Mesenchymal stem cell (in vitro differentiated cells and primary cell): ENCODE measurements at regions not wholly inside any gene's neighbourhood (a gene's known extent, or its start where the extent isn't known, plus 50 kb on each side); places are given as distances from the start of the nearest gene placed in this dataset.
A peak's percentile ranks its signal among the peaks of the same experiment; 100 is the strongest.

ENCODE experiments used
- DNase-seq: peaks from one replicate; pipeline ENCODE4 v3.0.0-alpha.2; 2013
- H2AFZ ChIP-seq: one replicate; pipeline ENCODE4 v1.6.1; 2013; ENCODE audit warnings: low read depth, mild to moderate bottlenecking, control low read depth, inconsistent platforms, low read length, moderate library complexity
- H2AK5ac ChIP-seq: 2 replicates; pipeline ENCODE4 v1.6.1; 2013; ENCODE audit warnings: low read length, moderate library complexity, mild to moderate bottlenecking, inconsistent platforms; ENCODE audit not compliant: severe bottlenecking
- H2BK120ac ChIP-seq: one replicate; pipeline ENCODE4 v1.6.1; 2013; ENCODE audit warnings: low read depth, mild to moderate bottlenecking, inconsistent platforms, low read length, moderate library complexity
- H2BK12ac ChIP-seq, 2 experiments: one replicate each; pipeline ENCODE4 v1.6.1; 2013; ENCODE audit warnings: inconsistent platforms in 2 of 2, low read length in 2 of 2, mild to moderate bottlenecking in 2 of 2, moderate library complexity in 2 of 2, control low read depth in 1 of 2
- H2BK15ac ChIP-seq: one replicate; pipeline ENCODE4 v1.6.1; 2013; ENCODE audit warnings: mild to moderate bottlenecking, low read depth, inconsistent platforms; ENCODE audit not compliant: poor library complexity, severe bottlenecking
- H2BK5ac ChIP-seq: 2 replicates; pipeline ENCODE4 v1.6.1; 2013; ENCODE audit warnings: low read depth, mild to moderate bottlenecking, low read length, control low read depth, inconsistent platforms; ENCODE audit not compliant: poor library complexity, severe bottlenecking
- H3K14ac ChIP-seq, 2 experiments: one replicate each; pipeline ENCODE4 v1.6.1; 2013; ENCODE audit warnings: inconsistent platforms in 2 of 2, low read length in 2 of 2, control low read depth in 1 of 2, mild to moderate bottlenecking in 1 of 2, moderate library complexity in 1 of 2
- H3K18ac ChIP-seq, 2 experiments: one replicate each; pipeline ENCODE4 v1.6.1; 2013; ENCODE audit warnings: inconsistent platforms in 2 of 2, low read length in 2 of 2, control low read depth in 1 of 2, low read depth in 1 of 2, mild to moderate bottlenecking in 1 of 2
- H3K23ac ChIP-seq, 2 experiments: one replicate each; pipeline ENCODE4 v1.6.1; 2013; ENCODE audit warnings: inconsistent platforms in 2 of 2, low read length in 2 of 2, mild to moderate bottlenecking in 2 of 2, moderate library complexity in 2 of 2, control low read depth in 1 of 2
- H3K27ac ChIP-seq: 2 replicates; pipeline ENCODE4 v1.5.1; 2013; ENCODE audit warnings: mild to moderate bottlenecking, moderate library complexity, low read length, control low read depth, inconsistent platforms; ENCODE audit not compliant: poor library complexity, severe bottlenecking
- H3K27me3 ChIP-seq, 2 experiments: 2 replicates each; pipeline versions ENCODE4 v1.6.1 to v1.7.0; 2013; ENCODE audit warnings: low read length in 2 of 2, mild to moderate bottlenecking in 2 of 2, moderate library complexity in 2 of 2, control low read depth in 1 of 2, inconsistent platforms in 1 of 2; ENCODE audit not compliant: control insufficient read depth in 1 of 2, insufficient read depth in 1 of 2
- H3K36me3 ChIP-seq, 2 experiments: 2 replicates each; pipeline versions ENCODE4 v1.6.1 to v1.7.0; 2013; ENCODE audit warnings: low read length in 2 of 2, control low read depth in 1 of 2, inconsistent platforms in 1 of 2, low read depth in 1 of 2, mild to moderate bottlenecking in 1 of 2; ENCODE audit not compliant: insufficient read depth in 2 of 2, control insufficient read depth in 1 of 2
- H3K4ac ChIP-seq, 2 experiments: one replicate each; pipeline ENCODE4 v1.6.1; 2013; ENCODE audit warnings: inconsistent platforms in 2 of 2, low read length in 2 of 2, mild to moderate bottlenecking in 2 of 2, moderate library complexity in 2 of 2, control low read depth in 1 of 2, low read depth in 1 of 2
- H3K4me1 ChIP-seq: 2 replicates; pipeline ENCODE4 v1.6.1; 2013; ENCODE audit warnings: low read depth, low read length, control low read depth; ENCODE audit not compliant: control insufficient read depth, insufficient read depth
- H3K4me2 ChIP-seq: 2 replicates; pipeline ENCODE4 v1.6.1; 2013; ENCODE audit warnings: low read length, mild to moderate bottlenecking, inconsistent platforms; ENCODE audit not compliant: poor library complexity, severe bottlenecking
- H3K4me3 ChIP-seq, 2 experiments: 2 replicates each; pipeline versions ENCODE4 v1.5.1 to v1.7.0; 2013; ENCODE audit warnings: low read length in 2 of 2, mild to moderate bottlenecking in 2 of 2, control low read depth in 1 of 2, low read depth in 1 of 2; ENCODE audit not compliant: insufficient read depth in 1 of 2
- H3K79me1 ChIP-seq: replicated peaks from 2 replicates; pipeline ENCODE4 v1.6.1; 2013; ENCODE audit warnings: mild to moderate bottlenecking, control low read depth, low read length, inconsistent platforms; ENCODE audit not compliant: poor library complexity, severe bottlenecking
- H3K9ac ChIP-seq: 2 replicates; pipeline ENCODE4 v1.7.0; 2013; ENCODE audit warnings: mild to moderate bottlenecking, low read length, moderate library complexity
- H3K9me3 ChIP-seq: 2 replicates; pipeline ENCODE4 v1.7.0; 2013; ENCODE audit warnings: mild to moderate bottlenecking, low read length; ENCODE audit not compliant: control insufficient read depth
- H4K8ac ChIP-seq: one replicate; pipeline ENCODE4 v1.6.1; 2013; ENCODE audit warnings: inconsistent platforms, mild to moderate bottlenecking, low read length, moderate library complexity
- H4K91ac ChIP-seq: one replicate; pipeline ENCODE4 v1.6.1; 2013; ENCODE audit warnings: mild to moderate bottlenecking, low read length, inconsistent platforms
- WGBS: methylation state at CpG from one replicate; pipeline ENCODE4 v1.1.7; 2013; ENCODE audit warnings: mixed read lengths; 5-methylcytosine and 5-hydroxymethylcytosine counted together

- H3K18ac ChIP-seq = no peak overlapping the region
- H3K36me3 ChIP-seq = no peaks in the 10 kb centered on the region
- no peak overlapping the region for H2BK5ac ChIP-seq
- H2AK5ac ChIP-seq = no peak overlapping the region
- no peaks in the 10 kb centered on the region for H3K9me3 ChIP-seq
- H3K9ac ChIP-seq = no peak overlapping the region
- H3K4me3 ChIP-seq = no peak overlapping the region
- WGBS = 88% methylated on average over 5 of the region's 11 CpGs
- no peaks in the 10 kb centered on the region for H3K4me1 ChIP-seq
- no peak overlapping the region for H2BK120ac ChIP-seq
- H3K4me2 ChIP-seq = no peak overlapping the region
- H4K91ac ChIP-seq = no peak overlapping the region
- H2BK15ac ChIP-seq = no peak overlapping the region
- no peak overlapping the region for H2BK12ac ChIP-seq
- no peak for DNase-seq
- H3K4ac ChIP-seq = no peak overlapping the region
- no peaks in the 10 kb centered on the region for H3K79me1 ChIP-seq
- H3K14ac ChIP-seq = no peak overlapping the region
- H2AFZ ChIP-seq = no peak overlapping the region
- no peak overlapping the region for H3K23ac ChIP-seq
- peaks cover 0 to 7% of the 10 kb centered on the region in 2 experiments for H3K27me3 ChIP-seq
- H4K8ac ChIP-seq = no peak overlapping the region
- H3K27ac ChIP-seq = no peak overlapping the region
These were observed 307.5 kb downstream of the C1D start for GRCh38 chr2:67755156-67755882.

GRCh38 chr2:67760995-67761394 is 301.8 kb downstream of the C1D start:
- no peak overlapping the region for H2AK5ac ChIP-seq
- DNase-seq = no peak
- H3K9ac ChIP-seq = no peak overlapping the region
- H2BK12ac ChIP-seq = no peak overlapping the region
- peaks cover 4% of the 10 kb centered on the region for H3K9me3 ChIP-seq
- 74% methylated on average over 3 of the region's 3 CpGs for WGBS
- H3K27me3 ChIP-seq = peaks cover 4 to 11% of the 10 kb centered on the region in 2 experiments
- H3K23ac ChIP-seq = no peak overlapping the region
- H4K91ac ChIP-seq = no peak overlapping the region
- no peak overlapping the region for H3K4ac ChIP-seq
- H2BK120ac ChIP-seq = no peak overlapping the region
- H3K18ac ChIP-seq = no peak overlapping the region
- no peaks in the 10 kb centered on the region for H3K4me1 ChIP-seq
- H2BK15ac ChIP-seq = no peak overlapping the region
- H3K14ac ChIP-seq = no peak overlapping the region
- no peak overlapping the region for H4K8ac ChIP-seq
- H3K79me1 ChIP-seq = no peaks in the 10 kb centered on the region
- H3K4me3 ChIP-seq = no peak overlapping the region
- no peak overlapping the region for H2BK5ac ChIP-seq
- no peak overlapping the region for H2AFZ ChIP-seq
- no peaks in the 10 kb centered on the region for H3K36me3 ChIP-seq
- no peak overlapping the region for H3K27ac ChIP-seq
- H3K4me2 ChIP-seq = no peak overlapping the region

GRCh38 chr2:67771380-67771779 is 291.4 kb downstream of the C1D start:
- H2AK5ac ChIP-seq = no peak overlapping the region
- H4K91ac ChIP-seq = no peak overlapping the region
- H2BK12ac ChIP-seq = no peak overlapping the region
- H3K14ac ChIP-seq = no peak overlapping the region
- H3K27me3 ChIP-seq = no peaks in the 10 kb centered on the region
- H3K79me1 ChIP-seq = no peaks in the 10 kb centered on the region
- H3K9ac ChIP-seq = no peak overlapping the region
- H2BK15ac ChIP-seq = no peak overlapping the region
- H3K9me3 ChIP-seq = no peaks in the 10 kb centered on the region
- H3K4me1 ChIP-seq = no peaks in the 10 kb centered on the region
- WGBS = 97% methylated on average over 3 of the region's 3 CpGs
- no peak overlapping the region for H4K8ac ChIP-seq
- H3K4ac ChIP-seq = no peak overlapping the region
- no peak overlapping the region for H3K18ac ChIP-seq
- H2BK120ac ChIP-seq = no peak overlapping the region
- H2AFZ ChIP-seq = no peak overlapping the region
- no peak overlapping the region for H2BK5ac ChIP-seq
- no peak for DNase-seq
- H3K27ac ChIP-seq = no peak overlapping the region
- no peak overlapping the region for H3K4me3 ChIP-seq
- H3K36me3 ChIP-seq = no peaks in the 10 kb centered on the region
- H3K23ac ChIP-seq = no peak overlapping the region
- no peak overlapping the region for H3K4me2 ChIP-seq

- H4K8ac ChIP-seq = no peak overlapping the region
- H3K23ac ChIP-seq = no peak overlapping the region
- no peak overlapping the region for H2BK12ac ChIP-seq
- H2AFZ ChIP-seq = no peak overlapping the region
- no peak overlapping the region for H3K9ac ChIP-seq
- H2BK5ac ChIP-seq = no peak overlapping the region
- H3K4me1 ChIP-seq = no peaks in the 10 kb centered on the region
- no peak overlapping the region for H2BK15ac ChIP-seq
- WGBS = 76% methylated on average over 8 of the region's 9 CpGs
- no peak overlapping the region for H2BK120ac ChIP-seq
- H3K14ac ChIP-seq = no peak overlapping the region
- no peaks in the 10 kb centered on the region for H3K27me3 ChIP-seq
- no peak overlapping the region for H3K4ac ChIP-seq
- H2AK5ac ChIP-seq = no peak overlapping the region
- H3K9me3 ChIP-seq = no peaks in the 10 kb centered on the region
- no peak overlapping the region for H3K27ac ChIP-seq
- peak; percentile 17 for DNase-seq
- no peak overlapping the region for H3K4me2 ChIP-seq
- H3K36me3 ChIP-seq = no peaks in the 10 kb centered on the region
- no peak overlapping the region for H3K18ac ChIP-seq
- H4K91ac ChIP-seq = no peak overlapping the region
- no peak overlapping the region for H3K4me3 ChIP-seq
- H3K79me1 ChIP-seq = no peaks in the 10 kb centered on the region
These were observed 290.3 kb downstream of the C1D start for GRCh38 chr2:67772216-67773170.
